Uterus (tissue), 3 donors: ENCODE measurements at regions not wholly inside any gene's neighbourhood (a gene's known extent, or its start where the extent isn't known, plus 50 kb on each side); places are given as distances from the start of the nearest gene placed in this dataset.

Experiments
- DNase-seq, 2 donors: peaks; one replicate each; pipeline ENCODE4 v3.0.0-alpha.2; 2019 to 2020
- H3K27ac ChIP-seq, 2 donors: fragments of 200-600 bp; sonication (generic); 1 replicate in 1 of 2; 2 replicates in 1 of 2; pipeline ENCODE4 v1.5.1; 2016 to 2018
- H3K27me3 ChIP-seq, 2 donors: fragments of 200-600 bp; sonication (generic); one replicate each; pipeline ENCODE4 v1.5.1; 2018 to 2019; ENCODE audit warnings: control low read depth in 1 of 2
- H3K36me3 ChIP-seq, 2 donors: fragments of 200-600 bp; sonication (generic); one replicate each; pipeline ENCODE4 v1.5.1; 2019; ENCODE audit warnings: control low read depth in 1 of 2
- H3K4me1 ChIP-seq, 2 donors: fragments of 200-600 bp; sonication (generic); one replicate each; pipeline ENCODE4 v1.5.1; 2018 to 2019; ENCODE audit warnings: control low read depth in 1 of 2
- H3K4me3 ChIP-seq, 2 donors: fragments of 200-600 bp; sonication (generic); 1 replicate in 1 of 2; 2 replicates in 1 of 2; pipeline ENCODE4 v1.5.1; 2018 to 2019; ENCODE audit warnings: mild to moderate bottlenecking in 1 of 2
- H3K9me3 ChIP-seq, 2 donors: fragments of 200-600 bp; sonication (generic); one replicate each; pipeline ENCODE4 v1.5.1; 2019; ENCODE audit warnings: control low read depth in 1 of 2
- POLR2A ChIP-seq, 2 donors: fragments of 450-650 bp; IDR thresholded peaks; one replicate each; pipeline ENCODE4 v1.6.1; 2016; ENCODE audit warnings: antibody characterized with exemption in 2 of 2, mild to moderate bottlenecking in 1 of 2, moderate library complexity in 1 of 2
- intact Hi-C: fragments of 100-400 bp; cut with DNase I; formaldehyde crosslinking; loops from one replicate; pipeline ENCODE4 v1.15.1; 2023; ENCODE audit warnings: low total_unique reads
- TF ChIP-seq, protein P1 (sequence below), 4 experiments: fragments of 200-600 bp in 2 of 4; fragments of 450-650 bp in 2 of 4; sonication (generic) in 2 of 4; IDR thresholded peaks; one replicate each; pipeline ENCODE4 v1.5.1; 2016 to 2019; ENCODE audit warnings: antibody characterized with exemption in 4 of 4, mild to moderate bottlenecking in 2 of 4, moderate library complexity in 1 of 4
- donor health status: DM: yes; HTN: yes; CAD: no.

DNA sequence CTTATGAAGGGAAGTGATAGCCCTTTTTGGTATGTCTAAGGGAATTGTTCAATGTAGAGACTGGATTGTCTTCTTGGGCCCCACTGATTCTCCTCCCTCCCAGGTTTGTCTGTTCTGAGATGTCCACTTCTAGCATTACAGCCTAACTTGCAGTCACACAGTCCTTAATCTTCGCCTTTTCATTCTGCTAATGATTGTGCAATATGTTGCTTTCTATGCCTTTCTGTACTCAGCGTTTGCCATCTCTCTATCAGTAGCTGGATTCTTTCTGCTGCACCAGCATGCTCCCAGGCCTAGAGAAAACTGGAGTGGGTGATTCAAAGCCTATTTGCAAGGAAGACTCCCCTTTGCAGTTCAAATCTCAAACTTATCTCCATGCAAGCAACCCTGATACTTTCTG, 307.5 kb upstream of the DACH1 start:
- no peaks in the 10 kb centered on the region for H3K9me3 ChIP-seq
- no peaks in the 10 kb centered on the region for H3K4me1 ChIP-seq
- no peak for DNase-seq
- TF ChIP-seq POLR2A (IDR thresholded peaks at IDR 0.05): no peak
- TF ChIP-seq, protein P1, sequence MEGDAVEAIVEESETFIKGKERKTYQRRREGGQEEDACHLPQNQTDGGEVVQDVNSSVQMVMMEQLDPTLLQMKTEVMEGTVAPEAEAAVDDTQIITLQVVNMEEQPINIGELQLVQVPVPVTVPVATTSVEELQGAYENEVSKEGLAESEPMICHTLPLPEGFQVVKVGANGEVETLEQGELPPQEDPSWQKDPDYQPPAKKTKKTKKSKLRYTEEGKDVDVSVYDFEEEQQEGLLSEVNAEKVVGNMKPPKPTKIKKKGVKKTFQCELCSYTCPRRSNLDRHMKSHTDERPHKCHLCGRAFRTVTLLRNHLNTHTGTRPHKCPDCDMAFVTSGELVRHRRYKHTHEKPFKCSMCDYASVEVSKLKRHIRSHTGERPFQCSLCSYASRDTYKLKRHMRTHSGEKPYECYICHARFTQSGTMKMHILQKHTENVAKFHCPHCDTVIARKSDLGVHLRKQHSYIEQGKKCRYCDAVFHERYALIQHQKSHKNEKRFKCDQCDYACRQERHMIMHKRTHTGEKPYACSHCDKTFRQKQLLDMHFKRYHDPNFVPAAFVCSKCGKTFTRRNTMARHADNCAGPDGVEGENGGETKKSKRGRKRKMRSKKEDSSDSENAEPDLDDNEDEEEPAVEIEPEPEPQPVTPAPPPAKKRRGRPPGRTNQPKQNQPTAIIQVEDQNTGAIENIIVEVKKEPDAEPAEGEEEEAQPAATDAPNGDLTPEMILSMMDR (IDR thresholded peaks at IDR 0.05): no peak
- H3K27me3 ChIP-seq: no peaks in the 10 kb centered on the region
- intact Hi-C loops: no loop called here
- no peak overlapping the region for H3K27ac ChIP-seq
- no peak overlapping the region for H3K4me3 ChIP-seq
- no peaks in the 10 kb centered on the region for H3K36me3 ChIP-seq

DNA sequence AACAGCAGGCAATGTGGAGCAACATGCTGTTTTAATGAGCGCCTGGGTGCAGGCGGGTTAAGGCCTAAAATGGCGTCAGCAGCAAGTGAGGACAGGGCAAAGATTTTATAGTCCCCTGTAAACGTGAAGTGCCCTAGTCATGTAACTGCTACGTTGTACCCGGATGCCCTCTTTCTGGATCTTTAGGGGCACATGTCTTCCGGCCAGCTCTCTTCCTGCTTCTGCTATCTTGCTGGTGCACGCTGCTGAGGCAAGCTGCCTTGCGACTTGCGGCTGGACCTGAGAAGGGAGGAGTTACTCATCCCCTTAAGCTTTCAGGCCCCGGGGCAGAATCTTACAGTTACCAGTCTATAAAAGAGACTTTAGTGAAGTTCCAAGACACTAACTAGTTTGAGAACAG, 303.6 kb upstream of the DACH1 start:
- H3K27ac ChIP-seq: no peak overlapping the region
- no peaks in the 10 kb centered on the region for H3K9me3 ChIP-seq
- H3K4me1 ChIP-seq: no peaks in the 10 kb centered on the region
- TF ChIP-seq POLR2A (IDR thresholded peaks at IDR 0.05): no peak
- TF ChIP-seq, protein P1 (IDR thresholded peaks at IDR 0.05): no peak
- no peaks in the 10 kb centered on the region for H3K27me3 ChIP-seq
- no peak overlapping the region for H3K4me3 ChIP-seq
- intact Hi-C loops: no loop called here
- H3K36me3 ChIP-seq: no peaks in the 10 kb centered on the region
- no peak for DNase-seq

DNA sequence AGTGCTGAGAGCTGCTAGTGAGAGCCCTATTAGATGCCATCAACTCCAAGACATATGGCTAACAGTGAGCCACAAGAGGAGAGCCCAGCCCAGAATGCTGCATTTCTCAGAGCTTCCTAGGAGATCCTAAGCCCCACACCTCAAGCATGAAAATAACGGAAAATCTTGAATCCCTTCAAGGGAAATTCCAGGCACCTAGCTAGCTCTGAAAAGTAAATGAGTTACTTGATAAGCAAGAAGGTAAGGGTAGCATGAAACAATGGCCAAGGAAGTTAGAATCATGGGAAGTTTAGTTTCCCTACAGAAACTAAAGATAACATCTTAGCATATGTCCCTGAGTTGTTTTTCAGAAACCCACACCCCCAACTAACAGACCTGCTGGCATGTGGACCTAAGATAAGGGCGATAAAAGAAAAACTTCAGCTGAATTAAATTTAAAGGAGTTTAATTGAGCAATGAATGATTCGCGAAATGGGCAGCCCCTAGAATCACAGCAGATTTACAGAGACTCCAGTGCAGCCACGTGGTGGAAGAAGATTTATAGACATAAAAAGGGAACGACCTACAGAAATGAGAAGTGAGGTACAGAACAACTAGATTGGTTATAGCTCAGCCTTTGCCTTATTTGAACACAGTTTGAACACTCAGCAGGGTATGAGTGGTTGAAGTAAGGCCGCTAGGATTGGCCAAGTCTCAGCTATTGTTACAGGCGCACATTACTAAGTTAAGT, 301.3 kb upstream of the DACH1 start:
- H3K36me3 ChIP-seq: no peaks in the 10 kb centered on the region
- no peaks in the 10 kb centered on the region for H3K4me1 ChIP-seq
- TF ChIP-seq POLR2A (IDR thresholded peaks at IDR 0.05): no peak
- H3K4me3 ChIP-seq: no peak overlapping the region
- H3K27me3 ChIP-seq: no peaks in the 10 kb centered on the region
- intact Hi-C loops: no loop called here
- DNase-seq: no peak
- no peak overlapping the region for H3K27ac ChIP-seq
- no peaks in the 10 kb centered on the region for H3K9me3 ChIP-seq

DNA sequence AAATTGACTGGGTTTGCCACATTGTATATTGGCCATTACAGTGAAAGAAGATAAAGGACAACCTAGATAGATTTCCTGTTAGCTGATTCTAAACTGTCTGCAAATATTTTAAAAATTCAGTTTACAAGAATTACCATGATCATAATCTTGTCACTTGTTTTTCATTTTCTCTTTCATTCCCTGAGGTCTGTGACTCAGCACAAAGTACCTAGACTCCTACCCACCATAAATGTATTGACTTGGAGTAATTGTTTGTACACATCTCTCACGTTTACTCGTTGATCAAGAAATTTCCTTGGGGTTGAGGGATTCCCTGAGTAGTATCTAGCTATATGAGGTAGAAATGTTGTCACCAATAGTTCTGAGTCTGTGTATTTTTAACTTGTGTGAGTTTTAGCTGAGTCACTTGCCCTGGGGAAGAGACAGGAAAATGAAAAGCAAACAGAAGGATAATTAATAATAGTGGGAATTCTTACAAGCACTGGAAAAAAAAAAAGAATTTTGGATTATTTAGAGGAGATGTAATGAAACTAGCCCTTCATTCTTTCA, 299.2 kb upstream of the DACH1 start:
- no peaks in the 10 kb centered on the region for H3K9me3 ChIP-seq
- no peak overlapping the region for H3K4me3 ChIP-seq
- no peak for DNase-seq
- intact Hi-C loops: no loop called here
- no peak overlapping the region for H3K27ac ChIP-seq
- H3K36me3 ChIP-seq: no peaks in the 10 kb centered on the region
- H3K27me3 ChIP-seq: no peaks in the 10 kb centered on the region
- no peaks in the 10 kb centered on the region for H3K4me1 ChIP-seq
- TF ChIP-seq, protein P1 (IDR thresholded peaks at IDR 0.05): no peak
- TF ChIP-seq POLR2A (IDR thresholded peaks at IDR 0.05): no peak

DNA sequence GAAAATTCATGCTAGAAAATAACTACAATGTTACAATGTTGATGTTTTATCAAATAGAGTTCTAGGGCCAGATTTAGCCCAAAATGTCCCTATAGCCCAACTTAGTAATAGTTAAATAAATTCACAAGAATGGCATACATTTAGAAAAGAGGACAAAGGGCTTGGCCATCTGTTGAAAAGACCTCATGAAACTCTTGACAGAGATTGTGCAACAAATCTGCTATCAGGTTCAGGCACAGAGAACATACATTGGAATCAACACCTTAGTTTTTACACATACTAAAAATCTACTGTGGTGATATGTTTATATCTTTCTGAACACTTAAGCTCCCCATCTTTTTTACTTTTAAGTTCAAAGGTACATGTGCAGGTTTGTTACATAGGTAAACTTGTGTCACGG, 298.3 kb upstream of the DACH1 start:
- no peak for DNase-seq
- H3K4me3 ChIP-seq: no peak overlapping the region
- no peaks in the 10 kb centered on the region for H3K27me3 ChIP-seq
- TF ChIP-seq POLR2A (IDR thresholded peaks at IDR 0.05): no peak
- TF ChIP-seq, protein P1 (IDR thresholded peaks at IDR 0.05): no peak
- intact Hi-C loops: no loop called here
- H3K27ac ChIP-seq: no peak overlapping the region
- no peaks in the 10 kb centered on the region for H3K36me3 ChIP-seq
- no peaks in the 10 kb centered on the region for H3K9me3 ChIP-seq
- H3K4me1 ChIP-seq: no peaks in the 10 kb centered on the region
